Neural cell (in vitro differentiated cells): ENCODE measurements at regions not wholly inside any gene's neighbourhood (a gene's known extent, or its start where the extent isn't known, plus 50 kb on each side); places are given as distances from the start of the nearest gene placed in this dataset.
"Not testable (repeated sequence)": the region's sequence is repeated elsewhere in the genome, so short reads cannot be mapped to it uniquely, and the experiment has no call there.

Experiments
- CTCF ChIP-seq: fragments of 450-650 bp; IDR thresholded peaks from 2 replicates; pipeline ENCODE4 v1.5.1; 2014; ENCODE audit warnings: antibody characterized with exemption, mild to moderate bottlenecking, moderate library complexity; ENCODE audit not compliant: poor library complexity, severe bottlenecking
- EP300 ChIP-seq: fragments of 450-650 bp; conservative IDR thresholded peaks from 2 replicates; pipeline ENCODE4 v1.6.1; 2014; ENCODE audit warnings: antibody characterized with exemption, mild to moderate bottlenecking, moderate library complexity; ENCODE audit not compliant: poor library complexity, severe bottlenecking
- EZH2 ChIP-seq: fragments of 200-600, 300-800 bp; shearing (Covaris generic), sonication (generic); IDR thresholded peaks from 2 replicates; pipeline ENCODE4 v1.6.1; 2014; ENCODE audit warnings: antibody characterized with exemption, low read length, borderline replicate concordance, mild to moderate bottlenecking; ENCODE audit not compliant: insufficient read depth, poor library complexity, severe bottlenecking
- POLR2AphosphoS5 ChIP-seq: IDR thresholded peaks from 2 replicates; pipeline ENCODE4 v1.6.1; 2012
- RAD21 ChIP-seq: fragments of 450-650 bp; conservative IDR thresholded peaks from 2 replicates; pipeline ENCODE4 v1.6.1; 2014; ENCODE audit warnings: antibody characterized with exemption, mild to moderate bottlenecking, moderate library complexity
- REST ChIP-seq: IDR thresholded peaks from 2 replicates; pipeline ENCODE4 v1.6.1; 2012; ENCODE audit warnings: borderline replicate concordance
- TAF1 ChIP-seq: IDR thresholded peaks from 2 replicates; pipeline ENCODE4 v1.6.1; 2012; ENCODE audit warnings: low read depth

GRCh38 chr13:74718232-74718842, 584.1 kb upstream of the KLF12 start:
- TF ChIP-seq EZH2, REST, CTCF, EP300, TAF1, POLR2AphosphoS5, RAD21: not testable (repeated sequence)
